ENCODE measurements at regions not wholly inside any gene's neighbourhood (a gene's known extent, or its start where the extent isn't known, plus 50 kb on each side); places are given as distances from the start of the nearest gene placed in this dataset.
"Not testable (repeated sequence)": the region's sequence is repeated elsewhere in the genome, so short reads cannot be mapped to it uniquely, and the experiment has no call there.

GRCh38 chr18:59848002-59848401 is 51.8 kb upstream of the PMAIP1 start:
- no peak for DNase-seq

- DNase-seq = not testable (repeated sequence)
These were observed 52.3 kb upstream of the PMAIP1 start for GRCh38 chr18:59847491-59847846.

GRCh38 chr18:59846814-59847490 is 52.8 kb upstream of the PMAIP1 start:
- DNase-seq = peak; percentile 70

- no peak for DNase-seq
These were observed 56.8 kb upstream of the PMAIP1 start for GRCh38 chr18:59842947-59843346.

- no peak for DNase-seq
These were observed 59.7 kb upstream of the PMAIP1 start for GRCh38 chr18:59839931-59840685.

- no peak for DNase-seq
These were observed 60.5 kb upstream of the PMAIP1 start for GRCh38 chr18:59839246-59839645.

GRCh38 chr18:59837586-59837985 is 62.2 kb upstream of the PMAIP1 start:
- peak; percentile 80 for DNase-seq

- DNase-seq = no peak
These were observed 64.0 kb upstream of the PMAIP1 start for GRCh38 chr18:59835605-59836379.

- DNase-seq = peak; percentile 36
These were observed 65.5 kb upstream of the PMAIP1 start for GRCh38 chr18:59834267-59834666.

- peak; percentile 50 for DNase-seq
These were observed 66.0 kb upstream of the PMAIP1 start for GRCh38 chr18:59833785-59834184.

- peak; percentile 69 for DNase-seq
These were observed 76.1 kb upstream of the PMAIP1 start for GRCh38 chr18:59823596-59824195.

GRCh38 chr18:59822612-59823550 is 76.9 kb upstream of the PMAIP1 start:
- DNase-seq = no peak

GRCh38 chr18:59821983-59822382 is 77.8 kb upstream of the PMAIP1 start:
- DNase-seq = no peak

- no peak for DNase-seq
These were observed 79.1 kb upstream of the PMAIP1 start for GRCh38 chr18:59820663-59821062.

- DNase-seq = no peak
These were observed 81.0 kb upstream of the PMAIP1 start for GRCh38 chr18:59818769-59819168.

GRCh38 chr18:59814891-59815290 is 84.9 kb upstream of the PMAIP1 start:
- DNase-seq = no peak

- DNase-seq = no peak
These were observed 85.9 kb upstream of the PMAIP1 start for GRCh38 chr18:59813942-59814341.

- DNase-seq = no peak
These were observed 88.9 kb upstream of the PMAIP1 start for GRCh38 chr18:59810735-59811520.

- no peak for DNase-seq
These were observed 89.6 kb upstream of the PMAIP1 start for GRCh38 chr18:59810183-59810582.

- DNase-seq = peak; percentile 72
These were observed 97.8 kb upstream of the PMAIP1 start for GRCh38 chr18:59802031-59802430.

GRCh38 chr18:59801576-59801975 is 98.2 kb upstream of the PMAIP1 start:
- DNase-seq = no peak
